B cell (primary cell): ENCODE measurements at regions not wholly inside any gene's neighbourhood (a gene's known extent, or its start where the extent isn't known, plus 50 kb on each side); places are given as distances from the start of the nearest gene placed in this dataset.

Source experiments
- EZH2 ChIP-seq: IDR thresholded peaks from 2 replicates; pipeline ENCODE4 v1.6.1; 2012; ENCODE audit warnings: borderline replicate concordance, low read depth, mild to moderate bottlenecking, moderate library complexity, low read length; ENCODE audit not compliant: insufficient read depth, poor library complexity, severe bottlenecking
- TF ChIP-seq, protein P1 (sequence below): fragments of 200-600 bp; IDR thresholded peaks from one replicate; pipeline ENCODE4 v1.8.0; 2022; ENCODE audit warnings: antibody characterized with exemption, mild to moderate bottlenecking

DNA sequence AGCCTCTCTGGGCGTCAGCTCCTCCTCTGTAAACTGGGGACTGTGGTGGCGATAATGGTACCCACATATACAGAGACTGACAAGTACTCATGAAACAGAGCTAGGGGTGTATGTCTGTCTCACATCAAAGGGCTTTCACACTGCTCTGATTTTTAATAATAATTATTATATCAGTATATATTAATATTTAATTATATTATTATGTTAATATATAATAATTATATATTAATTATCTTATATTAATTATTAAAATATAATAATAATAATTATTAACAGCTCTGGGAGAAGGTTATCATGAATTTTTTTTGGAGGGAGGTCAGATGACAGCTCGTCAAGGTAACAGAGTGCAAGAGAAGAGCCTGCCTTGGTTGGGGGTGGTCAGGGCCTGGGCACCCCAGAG is 173.6 kb downstream of the NRN1 start:
- TF ChIP-seq, protein P1, sequence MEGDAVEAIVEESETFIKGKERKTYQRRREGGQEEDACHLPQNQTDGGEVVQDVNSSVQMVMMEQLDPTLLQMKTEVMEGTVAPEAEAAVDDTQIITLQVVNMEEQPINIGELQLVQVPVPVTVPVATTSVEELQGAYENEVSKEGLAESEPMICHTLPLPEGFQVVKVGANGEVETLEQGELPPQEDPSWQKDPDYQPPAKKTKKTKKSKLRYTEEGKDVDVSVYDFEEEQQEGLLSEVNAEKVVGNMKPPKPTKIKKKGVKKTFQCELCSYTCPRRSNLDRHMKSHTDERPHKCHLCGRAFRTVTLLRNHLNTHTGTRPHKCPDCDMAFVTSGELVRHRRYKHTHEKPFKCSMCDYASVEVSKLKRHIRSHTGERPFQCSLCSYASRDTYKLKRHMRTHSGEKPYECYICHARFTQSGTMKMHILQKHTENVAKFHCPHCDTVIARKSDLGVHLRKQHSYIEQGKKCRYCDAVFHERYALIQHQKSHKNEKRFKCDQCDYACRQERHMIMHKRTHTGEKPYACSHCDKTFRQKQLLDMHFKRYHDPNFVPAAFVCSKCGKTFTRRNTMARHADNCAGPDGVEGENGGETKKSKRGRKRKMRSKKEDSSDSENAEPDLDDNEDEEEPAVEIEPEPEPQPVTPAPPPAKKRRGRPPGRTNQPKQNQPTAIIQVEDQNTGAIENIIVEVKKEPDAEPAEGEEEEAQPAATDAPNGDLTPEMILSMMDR: no peak
- TF ChIP-seq EZH2: no peak
